SK-N-SH (cell line): ENCODE measurements at regions not wholly inside any gene's neighbourhood (a gene's known extent, or its start where the extent isn't known, plus 50 kb on each side); places are given as distances from the start of the nearest gene placed in this dataset.

ENCODE experiments used
- CTCF ChIA-PET: fragments of 300-600, 350-600 bp; formaldehyde crosslinking; extraction: SDS; loops from one replicate; lab custom pipeline; 2021; lab: Yijun Ruan, JAX
- POLR2A ChIA-PET: fragments of 350-600 bp; sonication (Branson Sonifier 250); formaldehyde crosslinking; extraction: SDS; loops from one replicate; lab custom pipeline; 2020; ENCODE audit warnings: antibody characterized with exemption, inconsistent platforms; lab: Yijun Ruan, JAX
- DNase-seq: peaks from one replicate; pipeline ENCODE4 v3.0.0; 2012
- H2AFZ ChIP-seq: fragments of 200-600 bp; sonication (generic); 2 replicates; pipeline ENCODE4 v1.8.1; 2016; ENCODE audit warnings: antibody characterized with exemption, mild to moderate bottlenecking, low read depth
- H3F3A ChIP-seq: fragments of 200-600 bp; sonication (generic); replicated peaks from 2 replicates; pipeline ENCODE3; 2016; ENCODE audit warnings: antibody characterized with exemption, mild to moderate bottlenecking; ENCODE audit not compliant: insufficient read depth
- H3K27ac ChIP-seq, 2 experiments: fragments of 200-500 bp in 1 of 2; fragments of 200-600 bp in 1 of 2; sonication (Bioruptor generic) in 1 of 2; sonication (generic), shearing (Covaris generic) in 1 of 2; 2 replicates each; pipeline versions ENCODE4 v1.5.1 to v1.6.1; 2014 to 2016; ENCODE audit warnings: low read depth in 2 of 2, inconsistent platforms in 1 of 2, low read length in 1 of 2, mild to moderate bottlenecking in 1 of 2, mixed read lengths in 1 of 2
- H3K27me3 ChIP-seq: fragments of 200-600 bp; sonication (generic), shearing (Covaris generic); 2 replicates; pipeline ENCODE4 v1.6.1; 2016; ENCODE audit warnings: mixed run types; ENCODE audit not compliant: insufficient read depth
- H3K36me3 ChIP-seq, 2 experiments: fragments of 200-500 bp in 1 of 2; fragments of 200-600 bp in 1 of 2; sonication (Bioruptor generic) in 1 of 2; sonication (generic) in 1 of 2; replicated peaks in 1 of 2; 2 replicates each; pipeline versions ENCODE3 to v1.5.1; 2014 to 2016; ENCODE audit warnings: low read length in 1 of 2, mild to moderate bottlenecking in 1 of 2; ENCODE audit not compliant: insufficient read depth in 2 of 2, control insufficient read depth in 1 of 2
- H3K4me1 ChIP-seq, 2 experiments: fragments of 200-500 bp in 1 of 2; fragments of 200-600 bp in 1 of 2; sonication (Bioruptor generic) in 1 of 2; sonication (generic), shearing (Covaris generic) in 1 of 2; 2 replicates each; pipeline versions ENCODE4 v1.5.1 to v1.6.1; 2014 to 2016; ENCODE audit warnings: low read depth in 1 of 2, low read length in 1 of 2, mixed run types in 1 of 2; ENCODE audit not compliant: insufficient read depth in 2 of 2, control insufficient read depth in 1 of 2
- H3K4me2 ChIP-seq: fragments of 200-600 bp; sonication (generic), shearing (Covaris generic); 2 replicates; pipeline ENCODE4 v1.6.1; 2017; ENCODE audit warnings: mixed run types
- H3K4me3 ChIP-seq, 2 experiments: fragments of 200-500 bp in 1 of 2; fragments of 200-600 bp in 1 of 2; sonication (Bioruptor generic) in 1 of 2; sonication (generic), shearing (Covaris generic) in 1 of 2; 2 replicates each; pipeline versions ENCODE4 v1.5.1 to v1.8.1; 2014 to 2016; ENCODE audit warnings: low read depth in 2 of 2, inconsistent platforms in 1 of 2, low read length in 1 of 2, mild to moderate bottlenecking in 1 of 2, mixed read lengths in 1 of 2, moderate library complexity in 1 of 2
- H3K79me2 ChIP-seq: fragments of 200-600 bp; sonication (generic); 2 replicates; pipeline ENCODE4 v1.8.1; 2017; ENCODE audit warnings: mild to moderate bottlenecking; ENCODE audit not compliant: insufficient read depth
- H3K9ac ChIP-seq: fragments of 200-600 bp; sonication (generic); 2 replicates; pipeline ENCODE4 v1.6.1; 2017; ENCODE audit warnings: mixed run types
- H3K9me2 ChIP-seq: fragments of 200-600 bp; sonication (generic); 2 replicates; pipeline ENCODE4 v1.6.1; 2017; ENCODE audit warnings: mixed run types
- H3K9me3 ChIP-seq: fragments of 200-600 bp; sonication (generic); 2 replicates; pipeline ENCODE4 v1.6.1; 2017; ENCODE audit warnings: mixed run types, mild to moderate bottlenecking, moderate library complexity
- H4K20me1 ChIP-seq: fragments of 200-600 bp; sonication (generic); 2 replicates; pipeline ENCODE4 v1.6.1; 2017; ENCODE audit warnings: mild to moderate bottlenecking, mixed run types; ENCODE audit not compliant: insufficient read depth
- CHD2 ChIP-seq: fragments of 150-350 bp; IDR thresholded peaks from 2 replicates; pipeline ENCODE4 v1.6.1; 2018; ENCODE audit warnings: low read length; ENCODE audit not compliant: partially characterized antibody
- ELF1 ChIP-seq: IDR thresholded peaks from 2 replicates; pipeline ENCODE4 v1.4.0; 2012
- EZH2phosphoT487 ChIP-seq: fragments of 200-600 bp; sonication (generic); IDR thresholded peaks from 2 replicates; pipeline ENCODE4 v1.6.1; 2017; ENCODE audit warnings: low read depth, mixed run types, mild to moderate bottlenecking, antibody characterized with exemption, moderate library complexity, borderline replicate concordance
- FOSL2 ChIP-seq: IDR thresholded peaks from 2 replicates; pipeline ENCODE4 v1.4.0; 2012; ENCODE audit warnings: low read depth, mild to moderate bottlenecking, moderate library complexity, borderline replicate concordance
- GABPA ChIP-seq: IDR thresholded peaks from 2 replicates; pipeline ENCODE4 v1.4.0; 2012; ENCODE audit warnings: low read depth, mild to moderate bottlenecking
- JUND ChIP-seq: IDR thresholded peaks from 2 replicates; pipeline ENCODE4 v1.4.0; 2012
- MXI1 ChIP-seq: IDR thresholded peaks from 2 replicates; pipeline ENCODE4 v1.6.1; 2012; ENCODE audit warnings: mild to moderate bottlenecking, low read depth, low read length, improper control_type of control experiment
- POLR2AphosphoS5 ChIP-seq: IDR thresholded peaks from 2 replicates; pipeline ENCODE4 v1.6.1; 2012; ENCODE audit warnings: low read depth, low read length
- RAD21 ChIP-seq: IDR thresholded peaks from 2 replicates; pipeline ENCODE4 v1.6.1; 2012; ENCODE audit warnings: mild to moderate bottlenecking, low read length
- RCOR1 ChIP-seq: fragments of 150-350 bp; IDR thresholded peaks from 2 replicates; pipeline ENCODE4 v1.6.1; 2017; ENCODE audit warnings: antibody characterized with exemption, low read length
- TAF1 ChIP-seq: IDR thresholded peaks from 2 replicates; pipeline ENCODE4 v1.6.1; 2012; ENCODE audit warnings: low read depth, mild to moderate bottlenecking, low read length, moderate library complexity, borderline replicate concordance
- TCF12 ChIP-seq: IDR thresholded peaks from 2 replicates; pipeline ENCODE4 v1.4.0; 2012
- TEAD4 ChIP-seq: IDR thresholded peaks from 2 replicates; pipeline ENCODE4 v1.4.0; 2012; ENCODE audit warnings: mild to moderate bottlenecking, borderline replicate concordance; ENCODE audit not compliant: insufficient read depth
- USF2 ChIP-seq: fragments of 150-350 bp; IDR thresholded peaks from 2 replicates; pipeline ENCODE4 v1.6.1; 2017; ENCODE audit warnings: antibody characterized with exemption, low read length, low read depth, borderline replicate concordance
- YY1 ChIP-seq: IDR thresholded peaks from 2 replicates; pipeline ENCODE4 v1.4.0; 2012; ENCODE audit warnings: low read depth, mild to moderate bottlenecking
- WGBS: methylation state at CpG from one replicate; pipeline ENCODE4 v1.1.6; 2017; ENCODE audit warnings: low lambda C conversion rate; 5-methylcytosine and 5-hydroxymethylcytosine counted together
- TF ChIP-seq, protein P1 (sequence below): IDR thresholded peaks from 2 replicates; pipeline ENCODE4 v1.4.0; 2012; ENCODE audit warnings: low read depth, borderline replicate concordance
- TF ChIP-seq, protein P2 (sequence below): IDR thresholded peaks from 2 replicates; pipeline ENCODE4 v1.4.0; 2012; ENCODE audit warnings: low read depth
- TF ChIP-seq, protein P3 (sequence below): IDR thresholded peaks from 2 replicates; pipeline ENCODE4 v1.4.0; 2012; ENCODE audit warnings: low read depth, borderline replicate concordance

DNA sequence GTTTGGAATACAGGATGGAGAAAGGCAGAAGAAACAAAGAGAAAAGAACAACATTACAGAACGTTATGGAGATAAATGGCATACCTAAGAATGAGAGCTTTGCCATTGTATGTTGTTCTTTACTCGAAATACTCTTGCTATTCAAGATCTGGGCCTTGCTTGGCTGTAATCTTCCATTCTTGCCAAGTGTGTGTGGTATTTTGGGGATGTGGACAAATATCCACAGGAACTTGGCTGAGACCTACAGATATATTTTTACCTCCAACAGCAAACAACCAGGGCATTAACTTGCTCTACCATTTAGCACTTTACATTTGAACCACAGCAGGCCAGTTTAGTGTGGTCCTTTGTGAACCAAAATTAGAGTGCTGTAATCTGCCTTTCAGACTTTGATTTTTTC, 76.3 kb downstream of the DKK1 start:
- H3K27ac ChIP-seq = no peak overlapping the region
- H3K9ac ChIP-seq = no peak overlapping the region
- POLR2A ChIA-PET = no interaction called here
- no peak for TF ChIP-seq TEAD4
- TF ChIP-seq, protein P1, sequence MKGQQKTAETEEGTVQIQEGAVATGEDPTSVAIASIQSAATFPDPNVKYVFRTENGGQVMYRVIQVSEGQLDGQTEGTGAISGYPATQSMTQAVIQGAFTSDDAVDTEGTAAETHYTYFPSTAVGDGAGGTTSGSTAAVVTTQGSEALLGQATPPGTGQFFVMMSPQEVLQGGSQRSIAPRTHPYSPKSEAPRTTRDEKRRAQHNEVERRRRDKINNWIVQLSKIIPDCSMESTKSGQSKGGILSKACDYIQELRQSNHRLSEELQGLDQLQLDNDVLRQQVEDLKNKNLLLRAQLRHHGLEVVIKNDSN = no peak
- H3F3A ChIP-seq = no peaks in the 10 kb centered on the region
- H4K20me1 ChIP-seq = no peaks in the 10 kb centered on the region
- no peaks in the 10 kb centered on the region for H3K9me3 ChIP-seq
- no peaks in the 10 kb centered on the region for H3K4me1 ChIP-seq
- H3K9me2 ChIP-seq = no peaks in the 10 kb centered on the region
- CTCF ChIA-PET = interaction anchor here (0.7 kb wide), 1 partner anchor 339 kb away, joined by 3 read pairs; no protein-coding TSS in a partner anchor
- H3K4me3 ChIP-seq = no peak overlapping the region
- no peaks in the 10 kb centered on the region for H3K27me3 ChIP-seq
- no peak overlapping the region for H2AFZ ChIP-seq
- H3K4me2 ChIP-seq = no peak overlapping the region
- no peaks in the 10 kb centered on the region for H3K36me3 ChIP-seq
- DNase-seq = no peak
- no peaks in the 10 kb centered on the region for H3K79me2 ChIP-seq
- 57% methylated on average over 2 of the region's 2 CpGs for WGBS

GRCh38 chr10:52391927-52392602, 78.0 kb downstream of the DKK1 start:
- Histone ChIP-seq H3K4me2 (no peak overlapping the region), H2AFZ (no peak overlapping the region), H4K20me1 (no peaks in the 10 kb centered on the region), H3K9ac (no peak overlapping the region), H3K79me2 (no peaks in the 10 kb centered on the region), H3K9me3 (no peaks in the 10 kb centered on the region), H3K9me2 (no peaks in the 10 kb centered on the region), H3K27ac (no peak overlapping the region), H3K4me1 (no peaks in the 10 kb centered on the region), H3K27me3 (no peaks in the 10 kb centered on the region), H3K36me3 (no peaks in the 10 kb centered on the region), H3K4me3 (no peak overlapping the region), H3F3A (no peaks in the 10 kb centered on the region)
- no peak for TF ChIP-seq TEAD4
- TF ChIP-seq, protein P2, sequence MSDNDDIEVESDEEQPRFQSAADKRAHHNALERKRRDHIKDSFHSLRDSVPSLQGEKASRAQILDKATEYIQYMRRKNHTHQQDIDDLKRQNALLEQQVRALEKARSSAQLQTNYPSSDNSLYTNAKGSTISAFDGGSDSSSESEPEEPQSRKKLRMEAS = no peak
- TF ChIP-seq YY1 = no peak
- no peak for TF ChIP-seq MXI1
- TF ChIP-seq GABPA = no peak
- TF ChIP-seq RAD21 = no peak
- no peak for TF ChIP-seq EZH2phosphoT487
- no peak for TF ChIP-seq POLR2AphosphoS5
- TF ChIP-seq ELF1 = no peak
- TF ChIP-seq FOSL2 = no peak
- TF ChIP-seq, protein P3, sequence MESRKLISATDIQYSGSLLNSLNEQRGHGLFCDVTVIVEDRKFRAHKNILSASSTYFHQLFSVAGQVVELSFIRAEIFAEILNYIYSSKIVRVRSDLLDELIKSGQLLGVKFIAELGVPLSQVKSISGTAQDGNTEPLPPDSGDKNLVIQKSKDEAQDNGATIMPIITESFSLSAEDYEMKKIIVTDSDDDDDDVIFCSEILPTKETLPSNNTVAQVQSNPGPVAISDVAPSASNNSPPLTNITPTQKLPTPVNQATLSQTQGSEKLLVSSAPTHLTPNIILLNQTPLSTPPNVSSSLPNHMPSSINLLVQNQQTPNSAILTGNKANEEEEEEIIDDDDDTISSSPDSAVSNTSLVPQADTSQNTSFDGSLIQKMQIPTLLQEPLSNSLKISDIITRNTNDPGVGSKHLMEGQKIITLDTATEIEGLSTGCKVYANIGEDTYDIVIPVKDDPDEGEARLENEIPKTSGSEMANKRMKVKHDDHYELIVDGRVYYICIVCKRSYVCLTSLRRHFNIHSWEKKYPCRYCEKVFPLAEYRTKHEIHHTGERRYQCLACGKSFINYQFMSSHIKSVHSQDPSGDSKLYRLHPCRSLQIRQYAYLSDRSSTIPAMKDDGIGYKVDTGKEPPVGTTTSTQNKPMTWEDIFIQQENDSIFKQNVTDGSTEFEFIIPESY = no peak
- TF ChIP-seq USF2 = no peak
- no peak for TF ChIP-seq TCF12
- TF ChIP-seq RCOR1 = no peak
- no peak for TF ChIP-seq JUND
- no peak for TF ChIP-seq CHD2
- no peak for TF ChIP-seq TAF1
- ChIA-PET CTCF (interaction anchor here (1.5 kb wide), 1 partner anchor 84 kb away, joined by 5 read pairs; no protein-coding TSS in a partner anchor), POLR2A (no interaction called here)
- WGBS = 94% methylated on average over 7 of the region's 7 CpGs
- no peak for DNase-seq
